ENCODE measurements at regions not wholly inside any gene's neighbourhood (a gene's known extent, or its start where the extent isn't known, plus 50 kb on each side); places are given as distances from the start of the nearest gene placed in this dataset.

- DNase-seq (ENCODE audit: low spot score) = no peak
These were observed 178.7 kb upstream of the MGAT5 start for GRCh38 chr2:134075204-134075603.

GRCh38 chr2:134078354-134078753 is 175.5 kb upstream of the MGAT5 start:
- DNase-seq (ENCODE audit: low spot score) = no peak

DNA sequence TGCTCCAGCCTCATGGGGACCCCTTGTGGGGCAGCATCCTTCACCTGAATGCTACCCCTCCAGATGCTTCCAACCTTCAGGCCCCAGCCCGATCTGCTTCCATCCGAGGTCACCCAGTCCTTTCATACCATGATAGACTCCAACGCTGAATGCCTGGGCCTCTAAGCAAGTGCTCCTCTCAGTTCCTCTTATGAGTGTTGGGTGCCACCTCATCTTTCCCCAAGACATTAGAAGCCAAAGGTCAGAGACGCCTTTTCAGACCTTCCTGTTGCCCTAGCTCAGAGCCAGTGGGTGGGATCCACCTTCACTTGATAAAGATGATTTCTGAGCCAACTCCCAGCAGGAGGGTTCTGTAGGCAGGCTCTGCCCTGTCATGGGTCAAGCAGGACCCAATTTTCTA is 174.5 kb upstream of the MGAT5 start:
- DNase-seq (ENCODE audit: low spot score) = no peak

GRCh38 chr2:134080386-134081089 is 173.3 kb upstream of the MGAT5 start:
- no peak for DNase-seq (ENCODE audit: low spot score)

DNA sequence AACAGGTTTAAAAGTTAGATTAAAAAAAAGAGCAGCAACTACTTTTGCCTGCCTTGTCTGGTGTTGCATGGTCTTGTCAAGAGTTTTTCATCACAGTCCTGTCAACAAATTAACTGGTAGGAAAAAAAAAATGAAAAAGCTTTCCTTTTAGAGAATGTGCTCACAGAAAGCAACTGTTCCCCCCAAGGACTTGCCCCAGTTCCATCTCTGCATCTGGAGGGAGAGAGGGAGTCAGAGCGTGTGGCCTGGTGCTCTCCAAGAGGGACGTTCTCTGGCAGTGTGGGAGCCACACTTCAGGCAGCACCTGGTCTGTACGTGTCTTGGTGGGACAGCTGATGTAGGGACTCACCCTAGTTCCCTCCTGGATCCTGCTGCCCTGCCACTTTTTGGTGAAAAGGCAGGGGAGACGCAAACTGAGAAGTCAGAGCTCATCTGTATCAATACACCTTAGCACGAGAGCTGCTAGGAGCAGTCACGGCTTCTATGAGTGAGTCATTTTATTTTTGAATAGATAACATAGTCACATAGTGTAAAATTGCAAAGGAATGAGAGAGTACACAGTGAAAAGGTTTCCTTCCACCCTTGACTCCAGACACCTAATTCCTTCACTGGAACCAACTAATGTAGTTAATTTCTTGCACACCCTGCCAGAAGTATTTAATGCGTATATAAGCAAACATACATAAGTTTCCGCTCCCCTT is 172.5 kb upstream of the MGAT5 start:
- no peak for DNase-seq (ENCODE audit: low spot score)

DNA sequence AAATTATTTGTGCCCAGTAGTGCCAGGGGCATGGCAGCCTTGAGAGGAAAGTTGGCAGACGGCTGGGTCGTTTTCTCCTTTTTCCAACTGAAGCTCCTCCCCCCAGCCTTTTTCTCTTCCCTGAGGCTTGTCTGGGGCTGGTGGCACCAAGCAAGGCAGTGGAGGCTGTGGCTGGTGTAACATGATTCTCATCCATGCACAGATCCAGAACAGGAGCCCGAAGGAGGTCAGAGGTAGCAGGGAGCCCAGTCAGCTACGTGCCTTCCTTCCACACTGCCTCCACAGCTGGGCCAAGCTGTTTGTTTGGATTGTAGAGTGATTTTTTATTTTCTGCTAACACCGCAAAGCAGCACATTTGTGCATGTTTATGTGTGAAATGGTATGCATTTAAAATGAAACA is 170.3 kb upstream of the MGAT5 start:
- no peak for DNase-seq (ENCODE audit: low spot score)

DNA sequence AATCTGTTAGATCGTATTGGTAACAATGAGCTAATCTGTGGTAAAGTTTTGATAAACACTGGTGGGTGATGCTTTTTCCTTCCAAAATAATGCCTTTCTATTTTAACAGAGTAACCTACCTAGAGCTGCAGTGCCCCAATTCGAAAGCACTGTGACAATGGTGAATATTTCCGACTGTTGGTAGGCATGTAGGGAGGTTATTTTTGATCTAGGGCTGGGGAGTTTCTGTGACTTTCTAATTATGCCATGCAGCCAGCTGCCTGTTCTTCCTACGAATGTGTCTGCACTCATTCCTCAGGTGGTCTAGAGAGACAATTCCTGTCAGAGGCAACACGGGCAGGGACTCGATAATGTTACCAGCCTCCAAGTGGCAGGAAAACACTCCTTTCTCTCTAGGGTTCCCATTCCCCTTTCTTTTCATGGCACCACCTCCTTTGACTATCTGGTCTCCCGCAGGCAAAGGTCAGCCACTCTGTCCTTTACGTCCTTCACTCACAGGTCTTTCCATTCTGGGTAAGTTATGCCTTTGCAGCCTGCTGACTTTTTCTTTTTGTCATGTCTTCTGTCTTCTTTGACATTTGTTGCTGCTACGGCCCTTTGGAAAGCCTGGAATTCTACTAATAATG is 167.2 kb upstream of the MGAT5 start:
- DNase-seq (ENCODE audit: low spot score) = no peak

DNA sequence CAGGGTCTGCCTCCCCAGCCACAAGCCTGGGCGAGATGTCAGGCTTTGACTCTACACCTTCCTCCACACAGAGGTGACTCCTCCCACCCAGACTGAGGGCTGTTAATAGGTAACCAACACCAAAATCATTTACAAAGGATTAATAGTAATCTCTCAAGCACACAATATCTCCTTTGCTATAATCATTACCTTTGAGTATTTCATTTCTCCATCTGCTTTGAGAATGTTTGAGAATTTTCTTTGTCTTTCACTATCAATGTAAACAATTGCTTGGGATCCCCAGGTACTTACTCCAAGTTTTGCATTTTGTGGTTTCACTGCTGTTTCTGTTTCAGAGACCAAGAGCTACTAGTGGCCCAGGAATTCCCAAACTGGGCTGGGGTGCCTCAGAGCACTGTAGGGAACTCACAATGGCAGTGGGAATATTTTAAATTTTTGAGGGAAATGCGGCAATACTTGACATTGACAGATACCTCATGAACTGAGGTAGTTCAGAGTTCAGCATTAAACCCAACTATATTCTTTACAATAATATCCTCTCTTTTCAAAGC is 166.4 kb upstream of the MGAT5 start:
- DNase-seq (ENCODE audit: low spot score) = no peak

- no peak for DNase-seq (ENCODE audit: low spot score)
These were observed 164.4 kb upstream of the MGAT5 start for GRCh38 chr2:134089454-134089853.

GRCh38 chr2:134097740-134098139 is 156.1 kb upstream of the MGAT5 start:
- DNase-seq (ENCODE audit: low spot score) = no peak

DNA sequence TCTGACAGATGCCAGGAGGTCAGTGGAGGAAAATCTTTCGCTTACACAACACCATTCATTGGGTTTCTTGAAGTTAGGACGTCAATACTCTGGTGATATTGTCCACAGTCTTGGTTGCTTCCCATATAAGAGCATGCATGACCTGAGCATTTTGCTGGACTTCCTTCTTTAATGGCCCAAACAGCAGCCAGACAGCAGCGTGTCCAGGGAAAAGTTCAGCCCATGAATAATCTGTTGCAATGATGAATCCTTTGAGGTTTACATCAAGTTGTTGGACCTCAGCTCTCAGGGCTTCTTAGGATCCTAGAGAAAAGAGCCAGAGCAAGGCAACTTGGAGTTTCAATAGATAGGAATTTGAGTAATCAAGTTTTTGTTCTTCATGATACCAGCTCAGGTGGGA is 155.6 kb upstream of the MGAT5 start:
- DNase-seq (ENCODE audit: low spot score) = no peak

DNA sequence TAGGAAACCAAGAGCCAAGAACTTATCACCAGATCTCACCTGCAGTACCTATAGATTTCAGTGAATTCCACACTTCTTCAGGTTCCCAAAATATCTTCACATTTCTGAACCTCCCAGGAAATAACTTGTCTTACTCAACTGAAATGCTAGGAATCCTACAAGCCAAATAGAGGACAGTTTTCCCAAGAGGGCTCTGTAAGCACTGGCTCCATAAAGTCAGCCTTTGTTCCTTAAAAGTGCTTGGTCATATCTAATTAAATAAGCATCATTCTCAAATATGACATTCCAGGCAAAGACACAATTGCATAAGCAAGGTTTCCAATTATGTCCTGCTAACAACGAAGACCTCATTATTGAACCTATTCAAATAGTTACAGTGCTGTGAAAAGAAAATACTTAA is 154.6 kb upstream of the MGAT5 start:
- DNase-seq (ENCODE audit: low spot score) = no peak

DNA sequence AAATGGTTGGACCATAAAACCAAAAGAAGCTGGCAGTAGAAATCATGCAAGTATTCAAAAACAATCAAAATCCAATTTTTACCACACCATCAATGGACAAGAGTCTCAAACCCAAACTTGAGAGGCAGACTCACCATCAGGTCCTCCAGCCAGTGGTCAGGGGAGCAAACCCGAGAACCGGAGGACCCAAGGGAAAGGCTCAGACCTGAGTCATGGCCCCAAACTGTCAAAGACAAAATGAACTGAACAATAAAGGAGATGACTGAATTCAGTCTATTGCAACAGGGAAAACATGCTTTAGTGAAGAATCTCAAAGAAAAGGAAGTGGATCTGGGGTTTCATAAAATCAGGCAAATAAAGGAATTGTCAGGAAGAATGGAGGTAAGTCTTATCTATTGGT is 150.7 kb upstream of the MGAT5 start:
- DNase-seq (ENCODE audit: low spot score) = no peak

DNA sequence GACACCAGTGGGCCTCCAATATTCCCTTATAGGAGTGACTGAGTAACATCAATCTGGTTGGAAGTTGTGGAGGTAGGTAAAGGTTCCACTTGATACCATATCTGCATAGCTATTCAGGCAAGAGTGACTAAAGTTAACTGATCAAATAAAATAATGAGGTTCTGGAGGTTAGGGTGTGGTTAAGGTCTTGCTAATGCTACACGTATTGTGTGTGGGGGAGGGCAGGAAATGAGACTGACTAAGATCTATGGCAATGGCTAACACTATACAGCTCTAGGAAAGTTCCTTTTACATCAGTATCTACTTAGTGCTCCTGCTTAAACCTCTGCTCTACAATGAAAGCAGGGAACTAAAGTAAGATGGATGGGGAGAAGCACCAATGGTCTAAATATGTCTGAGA is 149.1 kb upstream of the MGAT5 start:
- no peak for DNase-seq (ENCODE audit: low spot score)

DNA sequence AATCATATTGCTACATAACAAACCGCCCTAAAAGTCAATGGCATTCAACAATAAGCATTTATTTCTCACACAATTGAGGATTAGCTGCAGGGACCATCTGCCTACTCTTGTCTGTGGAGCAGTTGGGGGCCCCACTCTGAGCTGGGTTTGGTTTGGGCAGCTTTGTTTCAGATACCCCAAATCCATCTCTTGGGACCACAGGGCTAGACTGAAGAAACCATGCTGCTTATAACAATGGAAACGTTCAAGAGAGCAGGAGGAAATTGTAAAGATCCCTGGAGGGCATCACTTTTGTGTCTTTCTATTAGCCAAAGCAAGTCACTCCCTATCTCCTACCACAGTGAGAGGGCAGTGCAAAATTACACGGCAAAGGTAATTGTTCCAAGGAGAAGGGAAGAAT is 146.5 kb upstream of the MGAT5 start:
- no peak for DNase-seq (ENCODE audit: low spot score)

DNA sequence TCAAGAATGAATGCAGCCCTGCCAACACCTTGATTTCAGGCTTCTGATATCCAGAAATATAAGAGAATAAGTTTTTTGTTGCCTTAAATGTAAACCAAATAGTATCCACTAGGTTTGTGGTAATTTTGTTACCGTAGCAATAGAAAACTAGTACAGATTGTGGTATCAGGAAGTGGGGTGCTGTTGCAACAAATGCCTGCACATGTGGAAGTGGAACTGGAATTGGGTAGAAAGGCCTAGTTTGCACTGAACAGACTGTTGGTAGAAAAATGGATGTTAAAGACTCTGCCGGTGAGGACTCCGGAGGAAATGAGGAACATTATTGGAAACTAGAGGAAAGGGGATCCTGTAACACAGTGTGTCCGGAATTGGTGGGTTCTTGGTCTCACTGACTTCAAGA is 145.8 kb upstream of the MGAT5 start:
- DNase-seq (ENCODE audit: low spot score) = no peak

GRCh38 chr2:134109246-134109645 is 144.6 kb upstream of the MGAT5 start:
- DNase-seq (ENCODE audit: low spot score) = no peak

GRCh38 chr2:134109725-134110124 is 144.1 kb upstream of the MGAT5 start:
- no peak for DNase-seq (ENCODE audit: low spot score)

DNA sequence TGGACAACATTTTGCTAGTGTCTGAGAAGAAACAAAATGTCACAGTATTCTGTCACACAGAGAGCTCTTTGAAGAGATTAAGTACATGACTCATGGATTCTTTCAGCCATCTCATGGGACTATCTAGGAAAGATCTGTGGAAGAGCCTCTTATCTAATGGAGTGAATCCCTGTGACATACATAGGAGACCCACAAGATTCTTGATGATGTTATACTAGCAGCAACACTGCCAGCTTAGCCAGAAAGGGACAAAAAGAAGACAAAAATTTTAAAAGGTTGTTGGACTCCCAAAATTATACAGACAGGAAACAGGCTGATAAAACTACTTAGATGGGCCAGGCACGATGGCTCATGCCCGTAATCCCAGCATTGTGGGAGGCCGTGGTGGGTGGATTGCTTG is 143.3 kb upstream of the MGAT5 start:
- no peak for DNase-seq (ENCODE audit: low spot score)

DNA sequence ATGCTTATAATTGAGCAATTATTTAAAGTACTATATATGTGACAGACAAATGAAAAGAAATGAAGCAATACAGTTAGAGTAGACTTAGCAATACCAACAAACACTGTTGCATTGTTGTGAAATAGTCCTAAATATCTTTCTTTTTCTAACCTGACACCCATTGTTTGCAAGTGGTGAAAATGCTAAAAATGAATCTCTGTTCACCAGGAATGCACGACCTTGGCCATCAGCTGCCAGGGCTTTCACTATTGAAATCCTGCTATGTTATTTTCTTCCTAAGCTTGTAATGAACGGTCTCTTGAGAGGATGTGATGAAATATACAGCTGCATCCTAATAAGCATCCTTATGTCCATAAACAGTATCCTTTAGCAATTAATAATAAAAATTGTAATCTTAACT is 136.2 kb upstream of the MGAT5 start:
- no peak for DNase-seq (ENCODE audit: low spot score)

DNA sequence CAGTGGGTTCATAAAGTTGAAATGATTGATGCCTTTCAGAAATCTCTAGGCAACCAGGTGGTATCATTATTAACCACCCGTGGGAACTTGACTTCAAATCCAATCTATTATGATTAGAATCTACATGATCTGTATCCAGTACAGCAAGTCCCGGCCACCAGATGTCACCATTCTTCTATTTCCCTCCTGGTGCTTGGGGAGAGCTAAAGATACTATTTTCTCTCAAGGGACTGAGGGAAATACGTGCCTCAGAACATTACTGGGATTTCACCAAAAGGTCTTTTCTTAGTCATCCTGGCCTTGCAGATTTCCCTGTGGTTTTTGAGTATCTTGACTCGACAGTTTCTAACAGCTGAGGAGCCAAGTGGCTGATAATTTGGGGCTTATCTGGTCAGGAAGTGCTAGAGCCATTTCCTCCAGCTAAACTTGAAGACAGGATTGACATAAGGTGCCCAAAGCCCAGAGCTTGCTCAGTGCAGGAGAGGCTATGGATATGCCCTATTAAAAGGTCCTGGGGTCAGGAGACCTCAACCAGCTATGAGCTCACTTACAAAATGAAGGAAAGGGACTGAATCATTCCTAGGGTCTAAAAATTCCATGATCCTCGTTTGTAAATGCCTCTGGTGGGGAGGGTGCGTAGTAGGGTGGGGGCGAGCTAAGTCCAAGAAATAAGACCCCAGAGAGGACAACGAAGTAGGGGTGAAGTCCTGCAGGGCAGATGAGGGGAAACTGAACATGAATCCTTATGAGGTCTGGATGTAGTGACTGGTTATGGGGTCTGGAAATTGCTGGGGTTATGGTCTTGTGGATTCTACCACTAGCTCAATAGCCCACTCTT is 135.4 kb upstream of the MGAT5 start:
- peak; percentile 89 for DNase-seq (ENCODE audit: low spot score)

DNA sequence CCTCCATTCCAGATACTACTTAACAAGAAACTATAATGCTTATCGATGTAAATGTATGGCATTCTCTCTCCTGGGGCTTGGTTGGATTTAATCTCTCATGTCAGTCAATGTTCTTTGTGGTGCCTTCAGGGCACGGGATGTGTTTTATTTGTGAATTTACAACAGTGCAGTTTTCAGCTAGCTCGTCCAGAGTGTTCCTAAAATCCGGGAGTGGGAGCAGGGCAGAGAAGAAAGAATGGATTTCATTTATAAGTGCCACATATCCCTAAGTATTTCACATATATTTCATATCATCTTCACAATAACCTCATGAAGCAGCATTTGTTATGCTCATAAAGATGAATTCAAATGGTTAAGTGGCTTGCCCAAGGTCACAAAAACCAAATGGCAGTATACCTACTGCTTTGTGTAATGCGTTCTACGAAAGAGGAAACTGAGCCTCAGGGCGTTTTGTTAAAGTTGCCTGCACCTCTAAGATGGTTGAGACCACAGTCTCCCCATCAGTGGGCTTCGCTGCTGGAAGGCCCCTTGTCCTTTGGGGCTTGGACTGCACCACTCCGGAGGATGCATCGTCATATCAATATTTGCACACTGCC is 134.7 kb upstream of the MGAT5 start:
- no peak for DNase-seq (ENCODE audit: low spot score)

All from ureter (tissue), 1 donor.